HL-60 (cell line): ENCODE measurements at regions not wholly inside any gene's neighbourhood (a gene's known extent, or its start where the extent isn't known, plus 50 kb on each side); places are given as distances from the start of the nearest gene placed in this dataset.

Experiments used
- DNase-seq, 2 experiments: peaks; one replicate each; pipeline ENCODE4 v3.0.0-alpha.2; 2010 to 2020; ENCODE audit warnings: low read depth in 1 of 2, low spot score in 1 of 2
- H3K27ac ChIP-seq: fragments of 250-450 bp; sonication (Bioruptor Pico); replicated peaks from 2 replicates; pipeline ENCODE4 v1.5.1; 2020; ENCODE audit warnings: mild to moderate bottlenecking, moderate library complexity
- H3K27me3 ChIP-seq: fragments of 250-450 bp; sonication (Bioruptor Pico); 2 replicates; pipeline ENCODE4 v1.5.1; 2021; ENCODE audit warnings: mild to moderate bottlenecking, moderate library complexity; ENCODE audit not compliant: insufficient read depth, poor library complexity, severe bottlenecking
- H3K4me3 ChIP-seq: replicated peaks from 2 replicates; pipeline ENCODE4 v1.5.1; 2011; ENCODE audit warnings: mild to moderate bottlenecking, control low read depth, low read length; ENCODE audit not compliant: insufficient read depth
- GABPA ChIP-seq: IDR thresholded peaks from 2 replicates; pipeline ENCODE4 v1.6.1; 2012; ENCODE audit warnings: low read depth
- POLR2AphosphoS5 ChIP-seq: IDR thresholded peaks from 2 replicates; pipeline ENCODE4 v1.6.1; 2012; ENCODE audit warnings: low read depth
- SPI1 ChIP-seq: IDR thresholded peaks from 2 replicates; pipeline ENCODE4 v1.6.1; 2012; ENCODE audit warnings: low read depth, mild to moderate bottlenecking, borderline replicate concordance
- TF ChIP-seq, protein P1 (sequence below): IDR thresholded peaks from 2 replicates; pipeline ENCODE4 v1.6.1; 2012; ENCODE audit warnings: low read depth; ENCODE audit not compliant: insufficient replicate concordance
- TF ChIP-seq, protein P2 (sequence below): IDR thresholded peaks from one replicate; pipeline ENCODE4 v1.5.1; 2011; ENCODE audit warnings: low read length, control low read depth, inconsistent platforms; ENCODE audit not compliant: insufficient read depth

DNA sequence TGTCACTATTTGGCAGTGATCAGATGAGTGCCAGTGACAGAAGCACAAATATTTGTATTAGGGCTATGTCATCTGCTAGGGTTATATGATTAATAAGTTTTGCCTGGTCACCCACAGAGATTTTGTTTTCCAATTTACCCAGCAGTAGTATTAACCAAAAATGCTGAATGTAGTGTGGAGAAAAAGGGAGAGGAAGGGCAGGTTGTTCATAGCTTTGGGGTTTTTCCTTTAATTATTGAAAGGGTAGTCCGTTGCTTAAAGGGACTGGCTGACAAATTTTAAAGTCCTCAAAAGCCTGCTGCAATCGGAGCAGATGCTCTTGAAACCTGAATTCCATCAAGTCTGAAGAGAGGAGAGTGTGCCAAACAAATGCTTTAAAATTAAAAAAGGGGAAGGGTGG, 237.9 kb upstream of the CCDC196 start:
- no peak for TF ChIP-seq POLR2AphosphoS5
- no peaks in the 10 kb centered on the region for H3K27me3 ChIP-seq
- no peak overlapping the region for H3K4me3 ChIP-seq
- no peak overlapping the region for H3K27ac ChIP-seq
- no peak for DNase-seq

DNA sequence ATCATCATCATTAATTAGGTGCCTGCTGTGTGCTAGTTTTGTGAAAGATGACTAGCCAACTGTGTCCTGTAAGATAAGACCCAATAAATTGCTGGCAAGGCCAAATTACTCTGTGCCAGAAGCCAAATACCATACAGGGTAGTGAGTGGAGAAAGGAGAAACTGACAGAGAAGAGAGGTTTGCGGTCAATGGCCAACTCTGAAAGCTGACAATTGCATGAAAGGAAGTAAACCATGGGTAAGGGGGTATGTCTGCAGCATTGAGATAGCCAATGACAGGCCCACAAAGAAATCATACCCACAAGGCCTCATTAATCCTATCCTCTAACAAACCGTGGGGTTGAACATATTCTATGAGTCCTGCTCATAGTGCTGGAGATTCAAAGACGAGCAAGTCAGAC, 236.6 kb upstream of the CCDC196 start:
- Histone ChIP-seq H3K27ac (no peak overlapping the region), H3K4me3 (no peak overlapping the region), H3K27me3 (no peaks in the 10 kb centered on the region)
- no peak for TF ChIP-seq POLR2AphosphoS5
- TF ChIP-seq, protein P1, sequence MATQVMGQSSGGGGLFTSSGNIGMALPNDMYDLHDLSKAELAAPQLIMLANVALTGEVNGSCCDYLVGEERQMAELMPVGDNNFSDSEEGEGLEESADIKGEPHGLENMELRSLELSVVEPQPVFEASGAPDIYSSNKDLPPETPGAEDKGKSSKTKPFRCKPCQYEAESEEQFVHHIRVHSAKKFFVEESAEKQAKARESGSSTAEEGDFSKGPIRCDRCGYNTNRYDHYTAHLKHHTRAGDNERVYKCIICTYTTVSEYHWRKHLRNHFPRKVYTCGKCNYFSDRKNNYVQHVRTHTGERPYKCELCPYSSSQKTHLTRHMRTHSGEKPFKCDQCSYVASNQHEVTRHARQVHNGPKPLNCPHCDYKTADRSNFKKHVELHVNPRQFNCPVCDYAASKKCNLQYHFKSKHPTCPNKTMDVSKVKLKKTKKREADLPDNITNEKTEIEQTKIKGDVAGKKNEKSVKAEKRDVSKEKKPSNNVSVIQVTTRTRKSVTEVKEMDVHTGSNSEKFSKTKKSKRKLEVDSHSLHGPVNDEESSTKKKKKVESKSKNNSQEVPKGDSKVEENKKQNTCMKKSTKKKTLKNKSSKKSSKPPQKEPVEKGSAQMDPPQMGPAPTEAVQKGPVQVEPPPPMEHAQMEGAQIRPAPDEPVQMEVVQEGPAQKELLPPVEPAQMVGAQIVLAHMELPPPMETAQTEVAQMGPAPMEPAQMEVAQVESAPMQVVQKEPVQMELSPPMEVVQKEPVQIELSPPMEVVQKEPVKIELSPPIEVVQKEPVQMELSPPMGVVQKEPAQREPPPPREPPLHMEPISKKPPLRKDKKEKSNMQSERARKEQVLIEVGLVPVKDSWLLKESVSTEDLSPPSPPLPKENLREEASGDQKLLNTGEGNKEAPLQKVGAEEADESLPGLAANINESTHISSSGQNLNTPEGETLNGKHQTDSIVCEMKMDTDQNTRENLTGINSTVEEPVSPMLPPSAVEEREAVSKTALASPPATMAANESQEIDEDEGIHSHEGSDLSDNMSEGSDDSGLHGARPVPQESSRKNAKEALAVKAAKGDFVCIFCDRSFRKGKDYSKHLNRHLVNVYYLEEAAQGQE: no peak
- TF ChIP-seq, protein P2, sequence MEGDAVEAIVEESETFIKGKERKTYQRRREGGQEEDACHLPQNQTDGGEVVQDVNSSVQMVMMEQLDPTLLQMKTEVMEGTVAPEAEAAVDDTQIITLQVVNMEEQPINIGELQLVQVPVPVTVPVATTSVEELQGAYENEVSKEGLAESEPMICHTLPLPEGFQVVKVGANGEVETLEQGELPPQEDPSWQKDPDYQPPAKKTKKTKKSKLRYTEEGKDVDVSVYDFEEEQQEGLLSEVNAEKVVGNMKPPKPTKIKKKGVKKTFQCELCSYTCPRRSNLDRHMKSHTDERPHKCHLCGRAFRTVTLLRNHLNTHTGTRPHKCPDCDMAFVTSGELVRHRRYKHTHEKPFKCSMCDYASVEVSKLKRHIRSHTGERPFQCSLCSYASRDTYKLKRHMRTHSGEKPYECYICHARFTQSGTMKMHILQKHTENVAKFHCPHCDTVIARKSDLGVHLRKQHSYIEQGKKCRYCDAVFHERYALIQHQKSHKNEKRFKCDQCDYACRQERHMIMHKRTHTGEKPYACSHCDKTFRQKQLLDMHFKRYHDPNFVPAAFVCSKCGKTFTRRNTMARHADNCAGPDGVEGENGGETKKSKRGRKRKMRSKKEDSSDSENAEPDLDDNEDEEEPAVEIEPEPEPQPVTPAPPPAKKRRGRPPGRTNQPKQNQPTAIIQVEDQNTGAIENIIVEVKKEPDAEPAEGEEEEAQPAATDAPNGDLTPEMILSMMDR: no peak
- no peak for TF ChIP-seq SPI1
- TF ChIP-seq GABPA: no peak
- no peak for DNase-seq

DNA sequence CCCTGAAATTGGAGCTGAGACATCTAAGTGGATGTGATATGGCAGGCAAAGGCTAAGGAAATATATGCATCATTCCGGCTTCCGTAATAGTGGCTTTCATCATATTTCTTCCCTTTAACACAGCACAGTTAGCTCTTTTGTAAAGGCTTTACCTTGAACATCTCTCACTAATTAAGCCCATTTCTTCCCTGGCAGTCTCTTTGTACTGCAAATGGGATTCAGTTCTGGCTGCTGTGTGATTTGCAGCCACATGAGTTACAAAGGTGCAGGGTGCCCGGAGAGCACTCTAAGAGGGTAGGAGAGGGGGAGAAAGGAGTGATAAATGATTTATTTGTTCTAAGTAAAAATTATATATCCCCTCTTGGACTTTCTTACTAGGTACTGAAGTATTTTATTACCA, 232.1 kb upstream of the CCDC196 start:
- Histone ChIP-seq H3K27ac (no peak overlapping the region), H3K4me3 (no peak overlapping the region), H3K27me3 (no peaks in the 10 kb centered on the region)
- TF ChIP-seq, protein P1: no peak
- TF ChIP-seq POLR2AphosphoS5: no peak
- TF ChIP-seq SPI1: no peak
- TF ChIP-seq, protein P2: no peak
- TF ChIP-seq GABPA: no peak
- DNase-seq: no peak

DNA sequence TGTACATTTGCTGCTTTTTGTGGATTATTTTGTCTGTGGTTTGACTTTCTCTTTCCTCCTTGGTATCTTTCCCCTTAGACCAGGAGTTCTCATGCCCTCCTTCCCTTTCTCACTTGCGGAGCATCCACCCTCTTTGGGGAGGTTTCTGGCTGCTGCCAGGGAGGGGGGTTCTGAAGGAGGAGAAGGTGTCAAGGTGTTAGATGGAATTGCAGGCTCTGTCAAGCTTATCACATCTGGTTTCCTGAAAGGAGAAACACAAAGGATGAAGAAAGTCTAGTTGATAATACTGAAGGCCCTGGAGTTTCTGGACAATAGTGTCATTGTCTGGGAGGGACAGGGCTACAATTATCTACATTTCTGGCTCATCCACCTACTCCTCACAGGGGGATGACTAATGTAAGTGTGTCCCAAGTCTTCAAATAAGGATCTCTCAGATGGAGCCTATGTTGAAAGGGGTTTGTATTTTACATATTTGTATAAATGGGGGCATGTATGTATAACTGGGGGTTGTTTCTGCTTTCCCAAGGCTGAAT, 217.3 kb upstream of the CCDC196 start:
- Histone ChIP-seq H3K27me3 (no peaks in the 10 kb centered on the region), H3K27ac (no peak overlapping the region), H3K4me3 (no peak overlapping the region)
- DNase-seq: no peak
- TF ChIP-seq GABPA (no peak), SPI1 (no peak), POLR2AphosphoS5 (no peak)
- TF ChIP-seq, protein P1: no peak
- TF ChIP-seq, protein P2: no peak
